ENCODE measurements at regions not wholly inside any gene's neighbourhood (a gene's known extent, or its start where the extent isn't known, plus 50 kb on each side); places are given as distances from the start of the nearest gene placed in this dataset.

GRCh38 chr2:128794285-128794684 lies 475.6 kb upstream of the HS6ST1 start:
- Histone ChIP-seq H3K27ac (no peak overlapping the region), H3K4me3 (ENCODE audit: low read depth, low read length) (no peak overlapping the region), H3K36me3 (replicated peaks) (no peaks in the 10 kb centered on the region), H3K27me3 (replicated peaks) (no peaks in the 10 kb centered on the region)
- in situ Hi-C loops (cut with HindIII; ENCODE audit: low pct_ligation_motif_present, low sequenced_read_pairs), result no loop called here
- TF ChIP-seq CTCF (IDR thresholded peaks at IDR 0.05; ENCODE audit: low read depth, low read length, missing control alignments), result no peak
- no peak for DNase-seq

- Histone ChIP-seq H3K4me3 (ENCODE audit: low read depth, low read length) (no peak overlapping the region), H3K27me3 (replicated peaks) (no peaks in the 10 kb centered on the region), H3K36me3 (replicated peaks) (no peaks in the 10 kb centered on the region), H3K27ac (no peak overlapping the region)
- no peak for DNase-seq
- in situ Hi-C loops (cut with HindIII; ENCODE audit: low pct_ligation_motif_present, low sequenced_read_pairs), result no loop called here
- TF ChIP-seq CTCF (IDR thresholded peaks at IDR 0.05; ENCODE audit: low read depth, low read length, missing control alignments), result no peak
Measured at GRCh38 chr2:128796321-128796720, 477.7 kb upstream of the HS6ST1 start.

GRCh38 chr2:128797092-128797491 lies 478.4 kb upstream of the HS6ST1 start:
- H3K36me3 ChIP-seq (replicated peaks), result no peaks in the 10 kb centered on the region
- TF ChIP-seq CTCF (IDR thresholded peaks at IDR 0.05; ENCODE audit: low read depth, low read length, missing control alignments), result no peak
- no peak overlapping the region for H3K4me3 ChIP-seq (ENCODE audit: low read depth, low read length)
- no peaks in the 10 kb centered on the region for H3K27me3 ChIP-seq (replicated peaks)
- no peak overlapping the region for H3K27ac ChIP-seq
- in situ Hi-C loops (cut with HindIII; ENCODE audit: low pct_ligation_motif_present, low sequenced_read_pairs), result no loop called here
- no peak for DNase-seq

DNA sequence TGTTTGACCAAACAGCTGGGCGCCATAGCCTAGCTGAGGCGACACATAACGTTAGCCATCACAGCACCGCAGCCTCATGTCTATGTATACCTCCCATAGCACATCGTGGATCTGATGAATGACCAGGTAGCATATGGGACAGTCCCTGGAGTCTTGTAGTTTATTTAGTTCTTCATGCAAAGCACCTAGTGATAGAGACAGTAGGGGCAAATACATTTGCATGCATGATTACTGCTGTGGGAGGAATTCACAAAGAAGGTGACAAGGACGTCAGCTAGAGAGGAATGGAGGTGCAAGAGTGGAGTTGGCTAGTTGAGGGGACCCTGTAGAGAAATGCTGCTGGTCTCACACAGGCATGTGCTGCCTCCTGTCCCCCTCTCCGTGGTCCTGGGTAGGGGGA lies 478.9 kb upstream of the HS6ST1 start:
- no peak for DNase-seq
- TF ChIP-seq CTCF (IDR thresholded peaks at IDR 0.05; ENCODE audit: low read depth, low read length, missing control alignments), result no peak
- no peaks in the 10 kb centered on the region for H3K36me3 ChIP-seq (replicated peaks)
- no peak overlapping the region for H3K4me3 ChIP-seq (ENCODE audit: low read depth, low read length)
- no peak overlapping the region for H3K27ac ChIP-seq
- in situ Hi-C loops (cut with HindIII; ENCODE audit: low pct_ligation_motif_present, low sequenced_read_pairs), result no loop called here
- H3K27me3 ChIP-seq (replicated peaks), result no peaks in the 10 kb centered on the region

- no peak for TF ChIP-seq CTCF (IDR thresholded peaks at IDR 0.05; ENCODE audit: low read depth, low read length, missing control alignments)
- H3K36me3 ChIP-seq (replicated peaks), result no peaks in the 10 kb centered on the region
- in situ Hi-C loops (cut with HindIII; ENCODE audit: low pct_ligation_motif_present, low sequenced_read_pairs), result no loop called here
- no peak for DNase-seq
- H3K27ac ChIP-seq, result no peak overlapping the region
- H3K27me3 ChIP-seq (replicated peaks), result no peaks in the 10 kb centered on the region
- H3K4me3 ChIP-seq (ENCODE audit: low read depth, low read length), result no peak overlapping the region
Measured at GRCh38 chr2:128797937-128798336, 479.3 kb upstream of the HS6ST1 start.

- DNase-seq, result no peak
- no peak for TF ChIP-seq CTCF (IDR thresholded peaks at IDR 0.05; ENCODE audit: low read depth, low read length, missing control alignments)
- in situ Hi-C loops (cut with HindIII; ENCODE audit: low pct_ligation_motif_present, low sequenced_read_pairs), result no loop called here
- no peak overlapping the region for H3K4me3 ChIP-seq (ENCODE audit: low read depth, low read length)
- H3K36me3 ChIP-seq (replicated peaks), result no peaks in the 10 kb centered on the region
- no peaks in the 10 kb centered on the region for H3K27me3 ChIP-seq (replicated peaks)
- H3K27ac ChIP-seq, result no peak overlapping the region
Measured at GRCh38 chr2:128798502-128799283, 480.0 kb upstream of the HS6ST1 start.

Measured in brain microvascular endothelial cell (primary cell).